Stimulated activated CD8-positive, alpha-beta memory T cell treated with anti-CD3 and anti-CD28 coated beads, Interleukin-7, amount 100 ng/mL, for 48 hours (primary cell): ENCODE measurements at regions not wholly inside any gene's neighbourhood (a gene's known extent, or its start where the extent isn't known, plus 50 kb on each side); places are given as distances from the start of the nearest gene placed in this dataset.

Source experiments
- DNase-seq, 2 donors: peaks; one replicate each; pipeline ENCODE4 v3.0.0-alpha.2; 2020; ENCODE audit warnings: low read depth in 1 of 2; ENCODE audit errors: extremely low read depth in 1 of 2

DNA sequence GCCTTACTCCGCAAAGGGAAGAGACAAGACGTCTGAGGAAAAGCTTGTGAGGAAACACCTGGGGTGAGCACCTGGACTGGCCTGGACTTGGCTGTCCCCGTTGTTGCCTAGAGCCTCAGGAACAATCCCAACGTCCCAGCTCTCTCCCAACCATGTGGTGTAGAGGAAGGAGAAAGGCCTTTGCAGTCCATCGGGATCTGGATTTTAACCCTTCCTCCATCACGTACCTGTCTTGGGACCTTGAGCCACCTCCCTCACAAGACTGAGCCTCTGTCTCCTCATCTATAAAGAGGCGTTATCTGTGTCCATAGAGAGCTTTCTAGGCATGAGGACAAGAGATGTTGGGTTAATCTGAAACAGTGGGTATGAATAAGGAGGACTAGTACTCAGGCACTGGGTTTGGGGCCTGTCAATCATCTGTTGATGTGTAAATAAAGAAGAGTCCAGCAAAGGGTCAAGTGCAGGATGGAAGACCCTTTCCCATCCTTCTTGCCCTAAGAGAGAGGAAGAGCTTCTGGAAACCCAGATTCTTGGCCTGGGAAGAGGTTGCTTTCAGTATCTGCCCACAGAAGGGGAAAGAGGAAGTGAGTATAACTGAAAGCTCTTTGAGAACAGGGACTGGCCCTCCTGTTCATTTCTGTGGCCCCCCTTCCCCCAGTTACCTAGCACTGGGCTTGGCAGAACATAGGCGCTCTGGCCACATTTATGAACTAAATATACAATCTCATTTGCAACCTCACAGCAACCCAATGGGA, 137.1 kb downstream of the PJA1 start:
- no peak for DNase-seq

DNA sequence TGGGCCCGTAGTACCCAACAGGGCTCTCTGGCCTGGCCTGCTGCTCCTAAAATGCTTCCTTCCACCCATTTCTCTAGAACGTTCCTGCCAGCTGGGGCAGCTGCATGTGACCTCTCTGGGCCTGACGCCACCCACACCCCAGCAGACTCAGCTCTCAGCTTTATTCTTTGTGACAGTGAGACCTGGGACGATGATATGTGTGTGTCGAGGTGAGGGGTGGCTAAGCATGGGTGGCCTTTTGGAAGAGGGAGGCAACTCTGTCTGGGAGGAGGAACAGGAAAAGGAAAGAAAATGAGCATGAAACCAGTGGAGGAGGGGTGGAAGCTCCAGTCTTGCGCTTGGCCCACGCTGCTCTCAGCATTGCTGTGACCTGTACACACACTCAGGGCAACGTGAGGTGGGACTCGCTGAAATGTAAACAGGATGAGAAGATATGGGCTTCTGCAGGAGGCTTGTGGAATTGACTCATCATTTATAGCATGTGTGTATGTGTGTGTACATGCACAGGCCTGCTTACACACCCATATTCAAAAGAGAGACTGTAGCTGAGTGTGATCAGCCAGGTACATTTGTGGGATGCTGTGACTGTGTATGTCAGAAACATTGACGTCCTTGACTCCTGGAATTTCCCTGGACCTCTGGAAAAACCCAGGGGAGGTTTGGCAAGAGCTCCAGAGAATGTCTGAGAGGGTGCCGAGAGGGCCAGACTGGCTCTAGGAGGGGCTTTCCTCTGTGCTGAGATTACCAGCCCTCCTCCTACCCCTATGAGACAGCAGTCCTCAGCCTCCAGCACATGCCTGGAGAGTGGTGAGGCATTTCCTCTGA, 137.9 kb downstream of the PJA1 start:
- no peak for DNase-seq

DNA sequence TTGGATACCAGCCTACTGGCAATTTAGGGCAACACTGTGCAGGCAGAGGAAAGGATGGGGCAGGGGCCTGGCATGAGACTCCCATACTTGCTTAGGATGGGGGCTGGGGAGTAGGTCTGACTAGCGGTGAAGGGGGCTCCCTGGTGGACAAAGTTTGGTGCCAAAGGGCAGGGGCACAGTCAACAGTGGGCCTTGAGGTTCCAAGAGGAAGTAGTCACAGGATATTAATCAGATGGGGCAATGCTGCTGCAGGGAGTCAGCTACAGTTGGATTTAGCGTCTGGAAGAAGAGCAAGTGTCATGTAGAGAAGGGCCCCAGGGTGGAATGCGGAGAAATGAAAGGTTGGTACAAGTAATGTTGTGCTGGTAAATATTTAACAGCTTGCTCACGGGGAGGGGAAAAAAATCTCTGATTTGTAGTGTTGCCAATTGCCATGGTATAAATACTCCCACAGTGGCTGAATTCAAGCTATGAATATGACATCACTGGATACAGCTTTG, 139.4 kb downstream of the PJA1 start:
- DNase-seq = no peak

DNA sequence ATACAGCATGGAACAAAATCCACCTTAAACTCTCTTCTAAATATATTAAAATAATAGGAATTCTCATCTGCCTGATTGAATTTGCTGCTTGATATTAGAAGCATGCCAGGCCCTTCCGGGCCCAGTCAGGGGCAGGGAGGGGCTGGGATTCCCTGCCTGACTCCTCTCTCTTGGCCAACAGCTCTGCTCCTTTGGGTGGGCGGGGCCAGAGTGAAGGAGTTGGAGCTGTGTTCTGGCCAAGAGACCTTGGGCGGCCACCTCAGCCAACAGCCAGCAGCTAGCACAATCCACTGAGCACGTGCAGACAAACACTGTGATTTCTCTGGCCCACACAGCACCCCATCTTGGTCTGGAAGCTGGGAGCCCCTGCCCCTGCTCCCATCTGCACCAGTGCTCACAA, 140.3 kb downstream of the PJA1 start:
- no peak for DNase-seq

DNA sequence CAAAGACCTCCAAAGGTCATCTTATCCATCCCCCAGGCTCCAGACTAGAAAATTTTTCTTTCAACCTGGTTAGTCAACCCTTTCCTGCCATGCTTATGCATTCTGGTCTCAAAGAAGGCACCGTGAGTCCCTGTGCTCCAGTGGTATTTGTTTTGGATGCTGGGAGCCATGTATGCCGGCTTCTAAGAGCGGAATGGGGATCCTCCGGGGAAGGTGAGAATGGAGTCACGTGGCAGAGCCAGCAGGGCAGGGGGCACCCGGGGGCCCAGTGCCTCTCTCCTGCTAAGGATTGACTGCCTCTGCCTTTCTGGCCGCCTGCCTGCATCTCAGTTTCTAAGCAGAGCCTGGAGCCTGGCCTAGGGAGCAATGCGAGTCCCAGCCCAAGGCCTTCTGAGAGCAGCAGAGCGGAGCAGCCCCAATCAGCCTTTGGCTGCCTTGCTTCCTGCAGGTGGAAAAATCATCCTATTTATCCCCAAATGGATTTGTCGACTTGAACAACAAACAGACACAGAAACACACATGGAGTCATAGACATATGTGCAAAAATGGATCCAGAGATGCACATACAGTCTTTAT, 141.0 kb downstream of the PJA1 start:
- no peak for DNase-seq

DNA sequence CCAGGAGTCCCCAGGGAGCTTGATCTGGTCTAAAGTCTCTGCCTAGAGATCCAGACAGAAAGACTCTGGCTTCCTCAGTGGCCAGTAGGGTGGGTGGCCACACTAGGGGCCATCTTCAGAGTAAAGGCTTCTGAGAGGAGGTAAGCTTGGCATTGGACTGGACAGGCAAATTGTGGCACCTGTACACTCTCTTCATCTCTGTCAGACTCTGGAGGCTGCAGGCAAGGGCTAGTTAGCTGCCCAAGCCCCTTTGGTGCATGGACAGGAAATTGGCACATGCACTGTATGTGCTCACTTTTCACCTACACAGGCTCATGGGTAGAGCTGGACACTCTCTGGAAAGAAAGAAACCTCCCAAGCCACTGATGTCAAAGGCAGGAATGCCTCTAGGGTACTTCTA, 142.8 kb downstream of the PJA1 start:
- no peak for DNase-seq

DNA sequence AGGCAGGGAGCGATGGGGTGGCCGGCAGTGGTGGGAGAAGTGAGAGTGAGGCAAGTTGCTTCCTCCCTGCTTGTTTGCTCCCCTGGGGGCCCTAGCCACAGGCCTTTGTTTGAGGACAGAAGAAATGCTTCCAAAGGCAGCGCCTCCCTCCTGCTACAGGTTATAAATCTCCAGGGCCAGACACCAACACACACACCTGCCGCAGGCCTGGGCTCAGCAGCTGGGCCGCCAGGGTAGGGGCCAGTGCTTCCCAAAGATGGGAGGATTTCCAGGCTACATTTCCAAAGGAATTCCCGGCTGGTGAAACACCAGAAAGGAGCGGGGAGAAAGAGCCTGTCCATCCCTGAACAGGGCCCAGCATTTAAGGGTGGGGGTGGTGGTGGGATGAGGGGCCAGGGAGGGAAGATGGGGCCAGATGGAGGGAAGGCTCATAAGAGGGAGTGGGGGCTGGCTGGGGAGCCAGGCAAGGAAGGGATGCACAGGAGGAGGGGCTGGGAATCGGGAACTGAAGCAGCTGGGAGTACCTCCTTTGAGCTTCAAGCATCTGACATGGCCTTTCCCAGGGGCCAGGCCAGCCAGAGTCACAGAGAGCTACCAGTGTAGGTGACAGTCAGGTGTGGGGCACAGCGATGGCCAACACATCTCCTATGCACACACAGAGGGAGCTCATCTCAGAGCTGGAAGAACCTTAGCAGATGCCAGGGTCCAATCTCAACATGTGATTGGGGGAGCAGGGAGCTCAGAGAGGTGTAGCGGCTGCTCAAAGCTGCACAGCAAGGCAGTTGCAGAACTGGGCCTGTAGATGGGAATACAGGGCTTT, 143.9 kb downstream of the PJA1 start:
- DNase-seq = no peak

DNA sequence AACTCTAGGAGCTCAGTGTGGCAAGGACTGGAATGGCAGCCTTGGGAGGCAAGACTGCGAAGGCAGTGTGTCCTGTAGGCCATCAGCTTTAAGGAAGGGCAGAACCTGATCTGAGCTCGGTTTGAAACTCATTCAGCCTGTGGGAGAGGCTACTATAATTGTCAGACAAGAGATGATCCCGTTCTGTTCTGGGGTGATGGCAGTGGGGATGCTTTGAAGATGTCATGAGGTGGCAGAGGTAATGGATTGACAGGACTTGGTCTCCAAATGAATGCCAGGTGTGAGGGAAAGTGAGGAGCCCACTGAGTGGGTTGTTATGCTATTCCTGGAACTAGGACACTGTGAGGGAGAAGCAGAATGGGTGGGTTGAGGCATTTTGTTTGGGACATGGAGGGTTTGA, 144.9 kb downstream of the PJA1 start:
- no peak for DNase-seq

DNA sequence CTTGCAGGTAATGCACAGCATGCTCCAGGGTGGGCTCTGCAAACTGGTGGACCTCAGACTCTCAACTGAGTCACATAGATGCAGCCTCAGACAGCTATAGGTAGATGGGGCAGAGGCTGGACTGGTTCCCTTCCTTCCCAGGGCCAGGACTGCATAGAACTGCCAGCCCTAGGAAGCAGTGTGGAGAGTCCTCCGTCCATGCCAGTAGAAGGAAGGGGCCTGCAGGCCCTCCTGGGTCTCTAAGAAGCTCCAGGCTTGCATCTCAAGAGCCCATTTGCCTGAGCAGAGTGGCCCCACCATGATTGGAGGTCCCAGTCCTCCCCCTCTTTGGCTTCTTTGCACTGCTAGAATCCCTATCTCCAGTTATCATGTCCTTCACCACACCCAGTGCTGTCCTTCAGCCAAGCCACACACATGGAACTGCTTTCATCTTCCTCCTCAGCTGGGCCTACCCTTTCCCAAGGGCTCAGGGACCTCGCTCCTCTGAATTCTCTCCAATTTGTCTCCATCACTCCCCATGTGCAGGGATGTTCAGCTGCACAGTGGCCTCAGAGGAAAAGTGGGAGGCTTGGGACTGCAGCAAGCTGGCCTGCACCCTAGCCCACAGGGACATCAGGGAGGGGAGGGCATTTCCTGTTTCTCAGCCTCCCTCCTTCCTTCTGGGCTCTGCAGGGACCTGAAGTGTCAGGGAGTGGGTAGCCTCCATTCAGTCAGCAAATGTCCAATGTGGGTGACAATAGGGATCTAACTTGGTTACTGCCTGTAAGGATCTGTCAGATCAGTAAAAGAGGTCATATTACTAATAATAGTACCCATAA, 146.0 kb downstream of the PJA1 start:
- DNase-seq = no peak

DNA sequence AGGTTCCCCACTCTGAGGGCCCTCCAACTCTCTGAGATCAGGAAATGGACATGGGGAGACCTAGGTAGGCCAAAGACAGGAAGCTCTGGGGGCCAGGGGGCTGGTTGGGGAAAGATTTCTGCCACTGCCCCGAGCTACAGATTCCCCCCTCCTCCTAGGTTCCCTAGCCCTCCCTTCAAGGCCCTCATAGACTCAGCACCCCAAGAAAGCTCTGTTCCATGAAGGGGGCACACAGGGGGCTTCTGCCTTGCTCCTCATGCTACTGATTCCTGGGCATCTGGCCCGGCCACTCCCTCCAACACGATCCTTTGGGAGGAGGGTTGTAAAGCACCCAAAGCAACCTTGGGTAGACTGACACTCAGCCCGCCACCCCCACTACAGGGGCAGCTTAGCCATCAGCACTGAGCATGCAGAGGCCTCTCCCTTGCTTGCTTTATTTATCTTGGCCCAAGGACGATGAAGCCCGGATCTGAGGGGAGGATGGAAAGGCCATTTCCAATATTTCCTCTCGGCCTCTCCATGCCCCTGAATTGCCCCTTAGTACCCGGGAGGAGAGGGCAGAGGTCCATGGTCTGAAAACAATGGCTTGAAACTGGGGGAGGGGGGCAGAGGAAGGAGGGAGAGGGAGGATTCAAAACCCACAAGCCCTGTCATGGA, 146.7 kb downstream of the PJA1 start:
- no peak for DNase-seq

DNA sequence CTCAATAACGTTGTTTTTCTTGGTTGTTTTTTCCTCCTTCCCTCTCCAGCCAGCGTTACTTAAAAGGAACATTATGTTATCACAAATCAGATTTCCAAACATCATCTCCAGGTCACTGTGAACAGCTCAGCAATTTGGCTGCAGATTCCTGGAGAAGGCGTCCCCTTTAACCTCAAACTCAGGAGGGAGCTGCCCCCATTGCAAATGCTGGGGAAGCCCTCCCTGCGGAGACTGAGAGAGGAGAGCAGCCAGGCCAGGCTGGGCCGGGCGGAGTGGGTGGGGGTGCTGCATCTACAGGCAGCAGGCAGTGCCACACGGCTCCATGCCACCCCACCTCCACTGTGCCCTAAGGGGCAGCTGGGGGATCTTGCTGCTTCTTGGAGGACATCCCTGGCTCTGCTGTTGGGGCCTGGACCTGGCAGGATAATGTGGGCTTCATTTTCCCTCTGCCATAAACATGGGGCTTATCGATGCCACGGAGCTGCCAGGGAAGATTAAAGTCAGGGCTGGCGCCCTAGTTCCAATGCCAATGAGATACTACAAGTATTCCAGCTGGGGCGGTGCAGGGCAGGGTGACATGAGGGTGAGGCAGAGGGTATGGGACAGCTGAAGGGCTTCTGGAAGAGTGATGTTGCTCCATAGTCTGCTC, 148.8 kb downstream of the PJA1 start:
- DNase-seq = no peak

DNA sequence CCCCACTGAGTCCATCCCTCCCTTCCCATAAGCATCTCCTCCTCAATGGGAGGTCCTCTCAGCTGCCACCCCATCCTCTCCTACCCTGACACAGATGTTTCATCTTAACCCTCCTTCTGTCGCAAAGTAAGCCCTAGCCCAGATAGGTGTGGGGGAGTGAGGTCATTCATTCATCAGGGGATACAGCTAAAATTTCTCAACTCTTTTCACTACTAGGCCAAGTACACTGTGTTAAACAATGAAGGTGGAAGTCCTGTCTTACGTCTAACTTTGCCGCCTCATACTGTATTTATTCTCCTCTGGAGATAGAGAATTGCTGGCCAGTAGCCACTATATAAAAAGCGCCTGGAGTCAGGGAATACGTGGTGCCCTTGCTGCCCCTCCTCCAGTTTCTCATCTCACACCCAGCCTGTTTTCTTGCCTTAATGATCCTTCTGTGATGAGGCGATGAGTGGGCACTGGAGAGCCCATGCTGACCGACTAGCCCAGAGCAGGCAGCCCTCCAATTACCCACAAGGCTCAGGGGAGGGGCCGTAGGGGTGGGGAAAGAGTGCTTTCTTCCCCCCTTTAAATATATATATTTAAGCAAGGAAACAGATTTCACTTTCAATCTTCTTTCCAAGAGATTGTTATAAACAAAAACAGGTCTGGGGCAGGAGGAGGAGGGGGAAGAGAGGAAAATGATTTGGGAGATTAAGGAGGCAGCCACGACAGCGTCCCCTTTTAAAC, 149.5 kb downstream of the PJA1 start:
- no peak for DNase-seq

DNA sequence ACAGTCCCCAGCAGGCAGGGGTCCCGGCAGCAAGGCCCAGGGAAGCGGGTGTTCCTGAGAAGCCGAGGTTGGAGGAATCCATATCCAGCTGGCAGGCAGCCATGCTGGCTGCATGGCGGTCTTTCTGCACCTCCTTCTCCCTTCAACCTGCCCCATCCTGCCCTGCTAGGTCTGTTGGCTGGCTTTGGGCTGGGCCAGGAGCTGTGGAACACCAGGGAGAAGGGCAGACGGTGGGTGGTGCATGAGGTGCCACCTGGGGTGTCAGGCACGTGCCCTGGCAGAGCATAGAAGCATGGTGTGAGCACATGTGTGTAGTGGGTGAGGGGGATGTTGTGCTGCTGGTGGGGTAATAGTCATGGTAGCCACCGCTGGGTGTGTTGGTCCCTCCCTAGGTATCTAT, 150.1 kb downstream of the PJA1 start:
- DNase-seq = no peak

DNA sequence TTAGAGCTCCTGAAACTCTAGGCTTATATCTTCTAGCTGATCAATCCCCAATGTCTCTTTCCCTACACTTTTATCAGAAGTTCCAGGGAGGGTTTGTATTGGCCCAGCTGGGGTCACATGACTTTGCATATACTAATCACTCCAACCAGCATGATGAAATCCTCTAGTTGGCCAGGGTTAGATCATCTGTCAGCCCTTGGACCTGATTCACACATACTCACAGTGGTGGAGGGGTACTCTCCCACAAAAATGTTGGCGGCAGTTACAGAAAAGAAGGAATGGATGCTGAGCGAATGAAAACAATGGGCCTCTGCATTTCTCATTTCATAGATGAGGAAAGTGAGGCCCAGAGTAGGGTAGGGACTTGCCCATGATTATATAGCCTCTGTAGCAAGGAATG, 151.1 kb downstream of the PJA1 start:
- DNase-seq = no peak

DNA sequence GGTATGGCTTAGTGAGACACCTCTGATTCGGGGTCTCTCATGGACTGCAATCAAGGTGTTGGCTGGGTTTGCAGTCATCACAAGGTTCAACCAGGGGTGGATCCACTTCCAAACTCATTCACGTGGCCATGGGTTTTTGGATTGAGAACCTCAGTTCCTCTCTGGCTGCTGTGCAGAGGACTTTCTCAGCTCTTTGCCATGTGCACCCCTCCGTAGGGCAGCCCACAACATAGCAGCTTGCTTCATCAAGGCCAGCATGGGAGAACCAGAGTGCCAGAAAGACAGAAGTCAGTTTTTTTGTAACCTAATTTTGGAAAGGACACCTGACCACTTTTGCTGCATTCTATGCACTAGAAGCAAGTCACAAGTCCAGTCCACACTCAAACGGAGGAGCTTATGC, 154.9 kb downstream of the PJA1 start:
- no peak for DNase-seq

DNA sequence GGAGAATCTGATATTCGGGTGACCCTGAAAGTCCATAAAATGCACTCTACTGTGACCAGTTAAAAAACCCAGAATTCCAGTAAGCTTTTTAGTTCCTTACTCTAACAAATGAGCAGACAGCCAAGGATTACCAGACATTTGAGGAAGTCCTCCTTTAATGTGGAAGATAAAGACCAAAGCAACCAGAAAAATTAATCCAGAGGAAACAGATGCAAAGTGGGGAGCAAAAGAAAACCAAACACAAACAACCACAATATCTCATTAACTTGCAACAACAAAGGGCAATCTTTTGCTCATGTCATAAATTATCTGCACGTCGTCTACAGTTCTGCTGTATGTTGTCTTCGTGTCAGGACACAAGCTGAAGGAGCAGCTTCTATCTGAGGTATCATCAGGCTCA, 164.4 kb downstream of the PJA1 start:
- DNase-seq = no peak

DNA sequence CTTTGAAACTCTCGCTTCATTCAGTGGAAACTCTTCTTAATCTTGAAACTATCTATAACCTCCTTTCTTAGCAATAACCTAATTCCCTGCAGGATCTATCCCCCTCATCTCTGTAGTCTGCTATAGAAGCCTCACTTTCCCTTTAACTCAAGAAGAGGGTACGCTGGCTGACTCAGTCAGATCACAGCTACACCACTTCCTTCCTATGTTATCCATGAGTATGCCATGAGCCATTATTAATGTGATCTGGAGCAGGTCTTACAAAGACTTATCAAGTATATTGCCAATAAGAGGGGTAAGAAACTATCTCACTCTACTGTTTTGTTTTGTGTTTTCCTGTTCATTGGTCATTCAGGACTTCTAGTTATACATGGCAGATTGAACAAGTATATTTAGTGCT, 165.3 kb downstream of the PJA1 start:
- no peak for DNase-seq

DNA sequence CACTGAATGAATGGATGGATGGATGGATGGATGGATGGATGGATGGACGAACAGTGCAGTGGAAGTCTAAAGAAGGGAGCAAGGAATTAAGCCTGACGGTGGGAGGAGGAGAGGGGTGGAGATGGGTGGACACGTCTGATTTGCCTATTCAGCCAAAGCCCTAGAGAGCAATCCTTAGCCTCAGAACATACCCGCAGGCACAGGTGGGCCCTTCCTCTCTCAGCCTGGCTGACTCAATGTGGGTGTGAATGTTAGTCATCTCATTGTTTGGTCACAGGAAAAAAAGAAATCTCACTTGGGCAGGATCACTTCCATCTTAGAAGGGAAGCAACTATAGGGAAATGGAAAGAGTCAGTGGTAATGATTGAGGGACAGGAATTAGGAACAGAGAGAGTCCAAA, 165.9 kb downstream of the PJA1 start:
- no peak for DNase-seq

DNA sequence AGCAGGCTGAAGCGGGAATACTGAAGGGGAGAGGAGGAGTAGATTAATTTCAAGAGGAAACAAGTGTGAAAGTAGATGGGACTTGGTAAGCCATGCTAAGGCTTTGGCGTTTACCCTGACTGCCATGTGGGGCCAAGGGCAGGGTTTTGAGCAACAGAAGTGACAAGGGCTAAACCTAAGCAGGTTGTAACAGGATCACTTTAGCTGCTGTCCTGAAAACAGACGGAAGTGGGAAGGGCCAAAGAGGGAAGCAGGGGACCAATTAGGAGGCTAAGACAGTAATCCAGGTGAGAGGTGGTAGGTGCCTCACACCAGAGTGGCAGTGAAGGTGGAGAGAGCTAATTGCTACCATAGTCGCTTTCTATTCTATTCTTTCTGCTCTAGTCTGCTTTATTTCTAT, 166.5 kb downstream of the PJA1 start:
- no peak for DNase-seq
